HG02759 (cell line): ENCODE measurements at regions not wholly inside any gene's neighbourhood (a gene's known extent, or its start where the extent isn't known, plus 50 kb on each side); places are given as distances from the start of the nearest gene placed in this dataset.

Source experiments
- ATAC-seq: cut with Tn5 transposase; IDR thresholded peaks from one replicate; pipeline ENCODE4 v1.9.1; 2021; ENCODE audit warnings: mild to moderate bottlenecking, moderate library complexity; ENCODE audit not compliant: unreplicated experiment

GRCh38 chr3:8450618-8451017 is 51.0 kb upstream of the LMCD1 start:
- ATAC-seq = no peak

- ATAC-seq = no peak
Observed at GRCh38 chr3:8451696-8452095, 49.9 kb upstream of the LMCD1 start.
